ENCODE measurements at regions not wholly inside any gene's neighbourhood (a gene's known extent, or its start where the extent isn't known, plus 50 kb on each side); places are given as distances from the start of the nearest gene placed in this dataset.

DNA sequence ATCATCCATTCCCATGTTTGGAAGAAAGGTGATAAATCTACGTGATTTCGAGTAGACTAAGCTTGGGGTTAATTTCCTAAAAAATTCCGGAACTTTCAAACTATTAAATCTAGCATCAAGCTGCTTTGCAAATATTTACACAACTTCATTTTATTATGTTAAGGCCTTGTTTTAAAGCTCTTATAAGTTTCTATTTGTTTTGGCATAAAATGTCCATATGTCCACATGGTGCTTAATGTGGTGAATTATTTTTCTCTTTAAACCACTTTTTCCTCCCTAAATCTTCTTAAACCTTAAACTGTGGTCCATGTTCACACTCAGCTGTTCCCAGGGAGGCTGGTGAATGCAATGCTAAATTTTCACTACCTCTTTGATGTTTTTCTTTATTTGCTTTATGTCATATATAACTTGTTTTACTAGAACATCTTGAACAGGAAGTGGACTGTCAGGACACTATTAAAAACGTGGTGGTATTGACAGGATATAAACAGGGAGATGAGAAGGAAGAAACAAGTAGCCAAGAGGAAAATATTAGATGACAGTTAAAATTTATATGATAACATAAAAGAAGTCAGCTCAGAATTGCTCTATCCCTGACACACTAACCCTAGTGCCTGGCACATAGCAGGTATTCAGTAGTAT is 72.5 kb upstream of the AGTR1 start:
- Histone ChIP-seq H3K27me3 (no peaks in the 10 kb centered on the region), H3K9me3 (peaks cover 0 to 4% of the 10 kb centered on the region in 2 donors), H3K27ac (no peak overlapping the region), H3K4me1 (no peaks in the 10 kb centered on the region), H3K36me3 (no peaks in the 10 kb centered on the region), H3K4me3 (no peak overlapping the region)
- no peak for DNase-seq (ENCODE audit: low spot score in 2 of 2)
- intact Hi-C loops (cut with DNase I; ENCODE audit: low total_unique reads): no loop called here
- TF ChIP-seq POLR2A (IDR thresholded peaks at IDR 0.05) (no peak), POLR2AphosphoS5 (IDR thresholded peaks at IDR 0.05) (no peak)
- TF ChIP-seq, protein P1, sequence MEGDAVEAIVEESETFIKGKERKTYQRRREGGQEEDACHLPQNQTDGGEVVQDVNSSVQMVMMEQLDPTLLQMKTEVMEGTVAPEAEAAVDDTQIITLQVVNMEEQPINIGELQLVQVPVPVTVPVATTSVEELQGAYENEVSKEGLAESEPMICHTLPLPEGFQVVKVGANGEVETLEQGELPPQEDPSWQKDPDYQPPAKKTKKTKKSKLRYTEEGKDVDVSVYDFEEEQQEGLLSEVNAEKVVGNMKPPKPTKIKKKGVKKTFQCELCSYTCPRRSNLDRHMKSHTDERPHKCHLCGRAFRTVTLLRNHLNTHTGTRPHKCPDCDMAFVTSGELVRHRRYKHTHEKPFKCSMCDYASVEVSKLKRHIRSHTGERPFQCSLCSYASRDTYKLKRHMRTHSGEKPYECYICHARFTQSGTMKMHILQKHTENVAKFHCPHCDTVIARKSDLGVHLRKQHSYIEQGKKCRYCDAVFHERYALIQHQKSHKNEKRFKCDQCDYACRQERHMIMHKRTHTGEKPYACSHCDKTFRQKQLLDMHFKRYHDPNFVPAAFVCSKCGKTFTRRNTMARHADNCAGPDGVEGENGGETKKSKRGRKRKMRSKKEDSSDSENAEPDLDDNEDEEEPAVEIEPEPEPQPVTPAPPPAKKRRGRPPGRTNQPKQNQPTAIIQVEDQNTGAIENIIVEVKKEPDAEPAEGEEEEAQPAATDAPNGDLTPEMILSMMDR (IDR thresholded peaks at IDR 0.05): no peak

DNA sequence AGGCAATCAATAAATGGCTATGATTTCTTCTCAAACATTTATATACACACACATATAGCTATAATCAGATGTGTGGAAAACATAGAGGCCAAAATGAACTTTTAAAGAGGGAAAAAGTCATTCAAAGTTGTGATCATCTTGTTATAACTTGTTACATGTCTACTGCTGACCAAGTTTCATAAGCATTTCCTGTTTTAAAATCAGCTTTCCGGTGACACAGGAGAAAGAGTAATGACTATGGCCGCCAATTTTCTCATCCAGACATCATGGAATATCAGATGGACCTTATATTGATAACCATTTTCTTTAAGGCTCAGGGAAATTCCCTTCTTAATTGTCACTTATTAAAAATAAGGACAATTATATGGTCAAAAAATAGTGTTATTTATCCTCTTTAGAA is 71.7 kb upstream of the AGTR1 start:
- no peak overlapping the region for H3K4me3 ChIP-seq
- intact Hi-C loops (cut with DNase I; ENCODE audit: low total_unique reads): no loop called here

DNA sequence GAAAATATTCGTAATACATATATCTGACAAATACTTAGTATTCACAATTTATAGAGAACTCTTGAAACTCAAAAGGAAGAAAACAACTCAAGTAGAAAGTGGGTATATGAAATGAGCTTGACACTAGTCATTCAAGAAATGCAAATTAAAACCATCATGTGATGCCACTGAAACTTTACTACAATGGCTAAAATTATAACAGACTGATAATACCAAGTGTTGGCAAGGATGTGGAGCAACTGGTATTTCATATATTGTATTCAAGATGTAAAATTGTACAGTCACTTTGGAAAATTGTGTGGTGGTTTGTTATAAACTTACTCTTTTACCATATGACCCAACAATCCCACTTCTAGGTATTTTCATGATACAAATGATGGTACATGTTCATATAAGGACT is 68.7 kb upstream of the AGTR1 start:
- H3K9me3 ChIP-seq: peaks cover 0 to 4% of the 10 kb centered on the region in 2 donors
- intact Hi-C loops (cut with DNase I; ENCODE audit: low total_unique reads): no loop called here
- no peak overlapping the region for H3K4me3 ChIP-seq
- DNase-seq (ENCODE audit: low spot score in 2 of 2): no peak
- no peaks in the 10 kb centered on the region for H3K4me1 ChIP-seq
- no peak for TF ChIP-seq POLR2A (IDR thresholded peaks at IDR 0.05)
- TF ChIP-seq, protein P1 (IDR thresholded peaks at IDR 0.05): no peak
- TF ChIP-seq POLR2AphosphoS5 (IDR thresholded peaks at IDR 0.05): no peak
- H3K36me3 ChIP-seq: no peaks in the 10 kb centered on the region
- no peaks in the 10 kb centered on the region for H3K27me3 ChIP-seq
- H3K27ac ChIP-seq: no peak overlapping the region

More for the DNA sequence above, 71.7 kb upstream of the AGTR1 start:
- peaks cover 0 to 4% of the 10 kb centered on the region in 2 donors for H3K9me3 ChIP-seq
- H3K27ac ChIP-seq: no peak overlapping the region
- TF ChIP-seq, protein P1 (IDR thresholded peaks at IDR 0.05): no peak
- TF ChIP-seq POLR2AphosphoS5 (IDR thresholded peaks at IDR 0.05): no peak
- no peak for TF ChIP-seq POLR2A (IDR thresholded peaks at IDR 0.05)
- H3K4me1 ChIP-seq: no peaks in the 10 kb centered on the region
- no peaks in the 10 kb centered on the region for H3K27me3 ChIP-seq
- DNase-seq (ENCODE audit: low spot score in 2 of 2): no peak
- H3K36me3 ChIP-seq: no peaks in the 10 kb centered on the region

DNA sequence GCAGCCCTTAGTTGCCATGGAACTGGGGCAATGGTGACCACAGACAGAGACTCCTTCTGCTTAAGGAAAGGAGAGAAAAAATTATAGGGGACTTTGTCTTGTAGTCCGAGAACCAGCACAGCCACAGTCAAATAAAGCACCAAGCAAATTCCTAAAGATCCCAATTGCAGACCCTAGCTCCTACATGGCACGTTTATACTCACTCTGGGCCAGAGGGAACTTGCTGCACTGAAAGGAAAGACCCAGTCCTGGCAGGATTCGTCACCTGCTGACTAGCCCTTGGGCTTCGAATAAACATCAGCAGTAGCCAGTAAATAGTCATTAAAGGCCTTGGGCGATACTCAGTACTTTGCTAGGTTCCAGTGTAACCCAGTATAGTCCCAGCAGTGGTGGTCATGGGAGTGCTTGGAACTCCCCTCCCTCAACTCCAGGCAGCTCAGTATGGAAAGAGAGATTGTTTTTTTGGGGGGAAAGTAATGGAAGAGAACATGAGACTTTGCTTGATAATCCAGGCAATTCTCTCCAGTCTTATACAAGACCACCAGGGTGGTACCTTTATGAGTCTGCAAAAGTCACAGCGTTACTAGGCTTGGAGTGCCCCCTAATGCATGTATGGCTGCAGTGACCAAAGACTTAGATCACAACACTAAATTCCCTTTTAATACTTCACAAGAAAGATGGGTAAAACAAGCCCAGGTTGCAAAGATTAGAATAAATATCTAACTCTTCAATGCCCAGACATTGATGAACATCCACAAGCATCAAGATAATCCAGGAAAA is 66.4 kb upstream of the AGTR1 start:
- H3K4me3 ChIP-seq: no peak overlapping the region
- no peaks in the 10 kb centered on the region for H3K27me3 ChIP-seq
- no peaks in the 10 kb centered on the region for H3K36me3 ChIP-seq
- TF ChIP-seq, protein P1 (IDR thresholded peaks at IDR 0.05): no peak
- TF ChIP-seq POLR2AphosphoS5 (IDR thresholded peaks at IDR 0.05): no peak
- no peak for TF ChIP-seq POLR2A (IDR thresholded peaks at IDR 0.05)
- intact Hi-C loops (cut with DNase I; ENCODE audit: low total_unique reads): no loop called here
- no peak for DNase-seq (ENCODE audit: low spot score in 2 of 2)
- no peaks in the 10 kb centered on the region for H3K4me1 ChIP-seq
- no peak overlapping the region for H3K27ac ChIP-seq
- H3K9me3 ChIP-seq: peaks cover 0 to 4% of the 10 kb centered on the region in 2 donors

DNA sequence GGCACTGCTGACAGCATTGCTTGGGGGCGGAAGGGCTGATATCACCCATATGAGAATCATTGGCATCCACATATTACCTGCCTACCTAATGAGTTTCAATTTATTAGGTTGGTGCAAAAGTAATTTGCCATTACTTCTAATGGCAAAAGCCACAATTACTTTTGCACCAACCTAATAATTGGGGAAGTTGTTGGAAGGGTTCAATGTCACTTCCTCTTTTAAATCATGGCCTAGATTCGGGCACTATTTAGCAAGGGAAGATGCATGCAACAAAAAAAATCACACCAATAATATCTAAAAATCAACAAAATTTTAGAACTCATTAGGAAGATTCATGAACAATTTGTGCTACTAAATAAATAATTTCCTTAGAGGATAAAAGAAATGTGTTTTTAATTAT is 56.0 kb upstream of the AGTR1 start:
- no peaks in the 10 kb centered on the region for H3K4me1 ChIP-seq
- H3K36me3 ChIP-seq: no peaks in the 10 kb centered on the region
- intact Hi-C loops (cut with DNase I; ENCODE audit: low total_unique reads): no loop called here
- H3K27ac ChIP-seq: no peak overlapping the region
- no peaks in the 10 kb centered on the region for H3K27me3 ChIP-seq
- TF ChIP-seq POLR2AphosphoS5 (IDR thresholded peaks at IDR 0.05): no peak
- TF ChIP-seq, protein P1 (IDR thresholded peaks at IDR 0.05): no peak
- no peak for TF ChIP-seq POLR2A (IDR thresholded peaks at IDR 0.05)
- no peak overlapping the region for H3K4me3 ChIP-seq
- no peak for DNase-seq (ENCODE audit: low spot score in 2 of 2)
- H3K9me3 ChIP-seq: no peaks in the 10 kb centered on the region

Measured in breast epithelium (tissue), 4 donors.